Sigmoid colon (tissue), 6 donors: ENCODE measurements at regions not wholly inside any gene's neighbourhood (a gene's known extent, or its start where the extent isn't known, plus 50 kb on each side); places are given as distances from the start of the nearest gene placed in this dataset.

Experiments
- DNase-seq: peaks from one replicate; pipeline ENCODE4 v3.0.0-alpha.2; 2019
- H3K27ac ChIP-seq, 4 donors: fragments of 200-600 bp; sonication (generic); one replicate each; pipeline ENCODE4 v1.5.1; 2016 to 2019; ENCODE audit warnings: mild to moderate bottlenecking in 1 of 4
- H3K27me3 ChIP-seq, 3 donors: fragments of 200-600 bp; sonication (generic); one replicate each; pipeline ENCODE4 v1.5.1; 2019; ENCODE audit warnings: mild to moderate bottlenecking in 1 of 3
- H3K36me3 ChIP-seq, 4 donors: fragments of 200-600 bp; sonication (generic); one replicate each; pipeline ENCODE4 v1.5.1; 2016 to 2019
- H3K4me1 ChIP-seq, 4 donors: fragments of 200-600 bp; sonication (generic); one replicate each; pipeline ENCODE4 v1.5.1; 2017 to 2019
- H3K4me3 ChIP-seq, 4 donors: fragments of 200-600 bp; sonication (generic); one replicate each; pipeline ENCODE4 v1.5.1; 2017 to 2019; ENCODE audit warnings: mild to moderate bottlenecking in 2 of 4, moderate library complexity in 1 of 4
- H3K9me3 ChIP-seq, 4 donors: fragments of 200-600 bp in 3 of 4; sonication (generic) in 3 of 4; one replicate each; pipeline versions ENCODE4 v1.5.1 to v1.6.1; 2013 to 2019
- CTCF ChIP-seq, 4 experiments: fragments of 450-650 bp in 3 of 4; fragments of 200-600 bp in 1 of 4; IDR thresholded peaks; one replicate each; pipeline ENCODE4 v1.5.1; 2016 to 2019; ENCODE audit warnings: antibody characterized with exemption in 4 of 4, mild to moderate bottlenecking in 3 of 4, moderate library complexity in 2 of 4
- EP300 ChIP-seq, 4 donors: sonication (generic); formaldehyde crosslinking; IDR thresholded peaks; one replicate each; pipeline ENCODE4 v1.6.1; 2017; ENCODE audit warnings: antibody characterized with exemption in 4 of 4
- POLR2A ChIP-seq, 2 donors: fragments of 450-650 bp; IDR thresholded peaks; one replicate each; pipeline ENCODE4 v1.6.1; 2016; ENCODE audit warnings: antibody characterized with exemption in 2 of 2, mild to moderate bottlenecking in 2 of 2, moderate library complexity in 2 of 2
- POLR2AphosphoS5 ChIP-seq, 4 donors: sonication (generic); formaldehyde crosslinking; IDR thresholded peaks; one replicate each; pipeline ENCODE4 v1.6.1; 2017; ENCODE audit warnings: antibody characterized with exemption in 4 of 4
- WGBS, 2 donors: extraction: QIAGEN DNeasy Blood & Tissue Kit; methylation state at CpG; one replicate each; pipeline ENCODE4 v1.1.7; 2013; 5-methylcytosine and 5-hydroxymethylcytosine counted together
- intact Hi-C: fragments of 100-400 bp; cut with DNase I; formaldehyde crosslinking; loops from one replicate; pipeline ENCODE4 v1.15.1; 2023
- donor health status: healthy with polysubstance abuse.
- donor health status: healthy.

GRCh38 chr3:69562020-69562419, 176.1 kb upstream of the FRMD4B start:
- H3K4me1 ChIP-seq: peaks cover 0 to 6% (median 0%) of the 10 kb centered on the region in 4 donors
- H3K9me3 ChIP-seq: no peaks in the 10 kb centered on the region
- H3K27me3 ChIP-seq: no peaks in the 10 kb centered on the region
- no peak for TF ChIP-seq POLR2A (IDR thresholded peaks at IDR 0.05)
- intact Hi-C loops: no loop called here
- WGBS, 2 donors: 44 to 49% methylated on average over 4 of the region's 4 CpGs
- no peak overlapping the region for H3K4me3 ChIP-seq
- H3K27ac ChIP-seq: no peak overlapping the region
- DNase-seq: no peak
- no peaks in the 10 kb centered on the region for H3K36me3 ChIP-seq

- intact Hi-C loops: no loop called here
- Histone ChIP-seq H3K4me1 (peaks cover 0 to 6% (median 0%) of the 10 kb centered on the region in 4 donors), H3K36me3 (no peaks in the 10 kb centered on the region), H3K27ac (no peak overlapping the region), H3K9me3 (no peaks in the 10 kb centered on the region), H3K4me3 (no peak overlapping the region), H3K27me3 (no peaks in the 10 kb centered on the region)
- TF ChIP-seq POLR2AphosphoS5 (IDR thresholded peaks at IDR 0.05): no peak
- TF ChIP-seq CTCF (IDR thresholded peaks at IDR 0.05): no peak
- TF ChIP-seq POLR2A (IDR thresholded peaks at IDR 0.05): no peak
- no peak for TF ChIP-seq EP300 (IDR thresholded peaks at IDR 0.05)
- DNase-seq: no peak
These were observed 174.9 kb upstream of the FRMD4B start for GRCh38 chr3:69560818-69561217.

DNA sequence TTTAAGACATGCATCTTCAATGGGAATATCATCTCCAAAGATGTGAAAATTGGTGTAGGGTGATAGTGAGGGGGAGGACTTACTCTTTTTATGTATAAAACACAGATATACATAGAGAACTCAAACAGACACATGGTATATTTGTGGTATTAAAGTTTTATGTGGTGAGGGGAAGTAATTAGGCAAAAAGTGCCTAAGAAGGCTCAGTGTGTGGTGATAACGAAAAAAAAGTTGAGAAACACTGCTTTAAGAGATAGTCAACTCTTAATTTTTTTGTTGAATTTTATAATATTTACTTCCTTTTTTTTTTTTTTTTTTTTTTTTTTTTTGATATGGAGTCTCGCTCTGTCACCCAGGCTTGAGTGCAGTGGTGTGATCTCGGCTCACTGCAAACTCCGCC, 174.2 kb upstream of the FRMD4B start:
- H3K27me3 ChIP-seq: no peaks in the 10 kb centered on the region
- H3K9me3 ChIP-seq: no peaks in the 10 kb centered on the region

GRCh38 chr3:69558912-69559311, 173.0 kb upstream of the FRMD4B start:
- TF ChIP-seq EP300 (IDR thresholded peaks at IDR 0.05): no peak
- peak in 3 of 4 donors; percentile 10 to 52 (median 46) for TF ChIP-seq POLR2AphosphoS5 (IDR thresholded peaks at IDR 0.05)
- peaks cover 0 to 6% (median 0%) of the 10 kb centered on the region in 4 donors for H3K4me1 ChIP-seq
- no peaks in the 10 kb centered on the region for H3K27me3 ChIP-seq
- H3K27ac ChIP-seq: no peak overlapping the region
- intact Hi-C loops: no loop called here
- no peaks in the 10 kb centered on the region for H3K9me3 ChIP-seq
- H3K4me3 ChIP-seq: no peak overlapping the region
- no peaks in the 10 kb centered on the region for H3K36me3 ChIP-seq
- WGBS, 2 donors: 66 to 68% methylated on average over 2 of the region's 2 CpGs
- peak; percentile 76 for DNase-seq

More for the DNA sequence above, 174.2 kb upstream of the FRMD4B start:
- Histone ChIP-seq H3K27ac (no peak overlapping the region), H3K4me3 (no peak overlapping the region), H3K36me3 (no peaks in the 10 kb centered on the region), H3K4me1 (peaks cover 0 to 6% (median 0%) of the 10 kb centered on the region in 4 donors)
- no peak for TF ChIP-seq POLR2AphosphoS5 (IDR thresholded peaks at IDR 0.05)
- TF ChIP-seq POLR2A (IDR thresholded peaks at IDR 0.05): no peak
- no peak for TF ChIP-seq CTCF (IDR thresholded peaks at IDR 0.05)
- intact Hi-C loops: no loop called here
- WGBS, 2 donors: 89 to 90% methylated on average over 4 of the region's 4 CpGs
- no peak for DNase-seq

DNA sequence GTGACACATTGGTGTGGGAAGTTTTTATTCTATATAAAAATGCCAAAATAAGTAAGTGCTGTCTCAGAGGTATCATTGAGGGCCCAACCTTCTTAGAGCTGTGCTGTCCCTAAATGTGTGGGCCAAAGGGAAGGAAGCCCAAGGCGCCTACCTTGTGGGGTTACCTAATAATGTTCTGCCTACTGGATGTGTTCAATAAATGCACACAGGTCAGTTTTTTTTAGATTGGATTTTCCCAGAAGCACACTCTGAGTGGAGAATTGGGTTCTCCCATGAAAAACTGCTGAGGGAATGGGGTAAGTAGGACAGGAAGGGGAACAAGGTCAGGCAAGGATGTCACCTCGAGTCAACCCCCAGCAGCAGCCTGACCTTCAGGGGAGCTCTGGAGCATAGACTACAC, 168.7 kb upstream of the FRMD4B start:
- DNase-seq: no peak
- 74 to 82% methylated on average over 2 of the region's 2 CpGs for WGBS, 2 donors
- Histone ChIP-seq H3K27ac (no peak overlapping the region), H3K36me3 (no peaks in the 10 kb centered on the region), H3K27me3 (no peaks in the 10 kb centered on the region), H3K4me1 (peaks cover 0 to 6% (median 0%) of the 10 kb centered on the region in 4 donors), H3K9me3 (no peaks in the 10 kb centered on the region), H3K4me3 (no peak overlapping the region)
- intact Hi-C loops: no loop called here
- TF ChIP-seq EP300 (IDR thresholded peaks at IDR 0.05) (no peak), POLR2A (IDR thresholded peaks at IDR 0.05) (no peak), POLR2AphosphoS5 (IDR thresholded peaks at IDR 0.05) (no peak), CTCF (IDR thresholded peaks at IDR 0.05) (no peak)

GRCh38 chr3:69553888-69554287, 168.0 kb upstream of the FRMD4B start:
- no peaks in the 10 kb centered on the region for H3K9me3 ChIP-seq
- TF ChIP-seq CTCF (IDR thresholded peaks at IDR 0.05): no peak
- TF ChIP-seq EP300 (IDR thresholded peaks at IDR 0.05): no peak
- no peak for TF ChIP-seq POLR2A (IDR thresholded peaks at IDR 0.05)
- TF ChIP-seq POLR2AphosphoS5 (IDR thresholded peaks at IDR 0.05): no peak
- peaks cover 0 to 2% (median 0%) of the 10 kb centered on the region in 4 donors for H3K4me1 ChIP-seq
- H3K27ac ChIP-seq: no peak overlapping the region
- no peak overlapping the region for H3K4me3 ChIP-seq
- no peaks in the 10 kb centered on the region for H3K27me3 ChIP-seq
- H3K36me3 ChIP-seq: no peaks in the 10 kb centered on the region
- 72 to 84% methylated on average over 4 of the region's 4 CpGs for WGBS, 2 donors
- intact Hi-C loops: no loop called here
- DNase-seq: no peak
